HFF-Myc (cell line): ENCODE measurements at regions not wholly inside any gene's neighbourhood (a gene's known extent, or its start where the extent isn't known, plus 50 kb on each side); places are given as distances from the start of the nearest gene placed in this dataset.

Experiments
- DNase-seq: peaks from one replicate; pipeline ENCODE4 v3.0.0-alpha.2; 2011; ENCODE audit warnings: low read depth; ENCODE audit errors: extremely low read depth
- H3K4me3 ChIP-seq: replicated peaks from 2 replicates; pipeline ENCODE4 v1.5.1; 2011; ENCODE audit warnings: low read depth, mild to moderate bottlenecking, control low read depth, low read length
- CTCF ChIP-seq: IDR thresholded peaks from 2 replicates; pipeline ENCODE4 v1.5.1; 2012; ENCODE audit warnings: mild to moderate bottlenecking, low read depth, low read length, control low read depth; ENCODE audit errors: missing control alignments

- no peak for DNase-seq
- no peak overlapping the region for H3K4me3 ChIP-seq
- TF ChIP-seq CTCF = no peak
Measured at GRCh38 chr17:33433581-33433980, 140.5 kb upstream of the ASIC2 start.

- no peak for TF ChIP-seq CTCF
- no peak overlapping the region for H3K4me3 ChIP-seq
- DNase-seq = no peak
Measured at GRCh38 chr17:33434841-33435240, 141.7 kb upstream of the ASIC2 start.

- no peak overlapping the region for H3K4me3 ChIP-seq
- TF ChIP-seq CTCF = no peak
- DNase-seq = no peak
Measured at GRCh38 chr17:33435721-33436301, 142.7 kb upstream of the ASIC2 start.

- TF ChIP-seq CTCF = no peak
- no peak overlapping the region for H3K4me3 ChIP-seq
- DNase-seq = no peak
Measured at GRCh38 chr17:33436321-33436720, 143.2 kb upstream of the ASIC2 start.

GRCh38 chr17:33438139-33438538 lies 145.0 kb upstream of the ASIC2 start:
- H3K4me3 ChIP-seq = no peak overlapping the region
- no peak for TF ChIP-seq CTCF

GRCh38 chr17:33438578-33438977 lies 145.5 kb upstream of the ASIC2 start:
- no peak for DNase-seq
- TF ChIP-seq CTCF = no peak
- H3K4me3 ChIP-seq = no peak overlapping the region

More at GRCh38 chr17:33438139-33438538, 145.0 kb upstream of the ASIC2 start:
- no peak for DNase-seq

- H3K4me3 ChIP-seq = no peak overlapping the region
- DNase-seq = no peak
- TF ChIP-seq CTCF = no peak
Measured at GRCh38 chr17:33442320-33442719, 149.2 kb upstream of the ASIC2 start.
